GM19025 (cell line): ENCODE measurements at regions not wholly inside any gene's neighbourhood (a gene's known extent, or its start where the extent isn't known, plus 50 kb on each side); places are given as distances from the start of the nearest gene placed in this dataset.

Experiments used
- ATAC-seq: cut with Tn5 transposase; IDR thresholded peaks from one replicate; pipeline ENCODE4 v1.9.1; 2021; ENCODE audit warnings: mild to moderate bottlenecking, low read depth, moderate library complexity; ENCODE audit not compliant: unreplicated experiment

DNA sequence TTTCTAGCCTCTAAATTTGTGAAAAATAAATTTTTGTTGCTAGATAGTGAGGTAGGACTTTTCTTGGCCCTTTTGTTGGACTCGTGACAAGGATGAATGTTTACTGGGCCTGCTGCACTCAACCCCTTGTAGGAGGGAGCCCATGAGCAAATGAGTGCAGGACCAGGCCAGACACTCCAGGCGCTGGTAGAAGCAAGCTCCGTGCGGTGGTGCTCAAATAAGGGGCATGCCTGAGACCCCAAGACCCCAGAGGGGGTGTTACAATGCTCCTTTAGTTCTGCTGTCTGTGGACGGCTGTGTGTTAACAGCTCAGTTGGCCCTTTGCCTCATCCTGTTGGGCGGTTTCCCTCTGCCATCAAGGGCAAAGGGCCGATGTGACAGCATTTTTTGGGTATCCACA is 1195.3 kb upstream of the PHF14 start:
- no peak for ATAC-seq

DNA sequence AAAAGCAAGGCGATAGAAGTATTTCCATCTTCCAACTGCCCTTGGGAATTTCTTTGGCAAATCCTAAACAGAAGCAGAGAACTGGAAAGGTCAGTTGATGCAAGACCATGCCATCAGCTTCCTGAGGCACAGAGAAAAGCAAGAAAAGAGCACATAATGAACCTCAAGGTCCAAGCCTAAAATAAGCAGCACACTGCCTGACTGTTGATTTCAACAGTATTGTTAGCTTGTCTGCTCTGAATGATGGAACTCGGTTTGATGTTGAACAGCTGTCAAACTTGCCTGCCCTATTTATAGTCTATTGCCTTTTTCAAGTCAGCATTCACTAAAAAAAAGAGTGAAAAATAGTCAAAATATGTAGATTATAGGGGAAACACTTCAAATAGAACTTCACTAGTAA is 1192.0 kb upstream of the PHF14 start:
- no peak for ATAC-seq

DNA sequence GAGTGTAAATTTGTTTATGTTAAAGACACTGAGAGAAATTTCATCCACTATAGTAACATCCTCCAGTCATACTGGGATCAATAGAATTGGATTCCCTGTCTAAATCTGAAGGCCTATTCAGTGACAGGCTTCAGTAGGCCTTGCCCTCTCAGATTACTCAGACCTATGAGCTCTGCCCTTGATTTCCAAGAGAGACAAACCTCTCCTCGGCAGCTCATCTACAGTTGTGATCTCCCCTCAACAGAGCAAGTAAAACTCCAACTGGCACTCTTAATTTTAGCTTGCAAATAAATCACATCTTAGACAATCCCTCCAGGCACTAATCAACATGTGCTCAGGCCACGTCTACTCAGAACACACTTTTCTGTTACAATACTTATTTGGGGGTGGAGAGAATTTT is 1191.4 kb upstream of the PHF14 start:
- no peak for ATAC-seq

DNA sequence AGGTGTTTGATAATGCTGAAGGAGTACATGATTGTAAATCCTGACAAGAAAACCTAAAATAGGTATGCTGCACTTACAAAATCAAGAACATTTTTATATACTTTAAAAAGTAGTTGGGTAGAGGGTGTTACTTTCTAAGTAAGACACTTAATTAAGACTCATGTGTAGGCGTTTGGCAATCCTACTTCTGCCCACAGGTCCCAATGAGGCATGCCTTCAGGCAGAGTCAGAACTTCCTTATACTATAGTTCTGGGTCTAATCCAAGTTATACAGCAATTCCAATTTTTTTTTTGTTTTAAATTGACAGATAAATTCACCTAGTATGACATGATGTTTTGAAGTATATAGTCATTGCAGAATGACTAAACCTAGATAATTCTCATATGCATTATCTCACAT is 1188.5 kb upstream of the PHF14 start:
- no peak for ATAC-seq

DNA sequence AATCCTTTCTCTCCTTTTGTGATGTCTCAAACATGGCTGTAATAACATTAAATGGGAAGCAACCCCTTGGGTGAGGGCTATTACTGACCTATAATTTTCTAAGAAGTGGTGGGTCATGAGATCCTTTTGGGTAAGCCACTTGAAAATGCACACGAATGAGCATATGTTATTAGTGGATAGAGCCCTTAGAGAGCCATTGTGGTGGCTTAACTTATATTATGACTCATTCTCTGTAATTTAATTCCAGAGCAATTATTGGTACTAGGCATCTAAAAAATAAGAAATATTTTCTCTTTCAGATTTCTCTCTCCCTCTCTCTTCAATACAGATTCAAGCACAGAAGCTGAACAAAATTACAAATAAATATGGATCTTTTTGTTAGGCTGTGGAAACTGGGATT is 1177.4 kb upstream of the PHF14 start:
- ATAC-seq = no peak

DNA sequence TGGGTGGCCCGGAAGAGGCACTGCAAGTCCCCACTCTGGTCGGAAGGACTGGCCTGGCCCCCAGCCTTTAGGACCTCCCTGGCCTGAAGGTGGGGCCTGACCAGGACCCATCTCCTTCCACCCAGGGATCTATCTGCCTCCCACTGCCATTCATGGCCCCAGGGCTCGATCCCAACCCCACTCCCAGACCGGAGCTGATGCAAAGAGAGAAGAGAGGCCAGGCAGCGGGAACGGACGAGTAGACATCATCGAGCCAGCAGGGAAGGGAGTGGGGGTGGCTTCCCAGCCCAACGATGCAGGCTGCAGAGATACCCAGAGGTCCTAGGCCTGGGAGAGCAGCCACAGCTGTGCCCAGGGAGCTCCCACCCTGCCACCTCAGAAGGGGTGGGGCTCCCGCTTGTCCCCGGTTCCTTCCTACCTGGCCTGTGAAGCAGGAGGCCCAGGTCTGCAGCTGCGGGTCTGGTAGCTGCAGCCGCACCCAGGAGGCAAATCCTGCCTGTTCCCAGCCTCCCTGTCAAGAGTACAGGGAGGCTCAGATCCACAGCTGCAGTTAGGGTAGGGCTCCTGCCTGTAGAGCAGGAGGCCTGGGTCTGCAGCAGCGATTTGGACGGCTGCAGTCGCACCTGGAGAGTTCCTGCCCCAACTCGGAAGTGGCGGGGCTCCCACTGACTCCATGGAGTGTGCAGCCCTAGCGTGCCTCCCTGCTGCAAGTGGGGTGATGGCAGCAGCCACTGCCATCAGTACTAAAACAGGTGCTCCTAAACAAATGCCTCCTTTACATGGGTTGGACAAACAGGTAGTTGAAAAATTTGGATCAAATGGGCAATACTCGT is 1151.0 kb upstream of the PHF14 start:
- ATAC-seq = no peak

DNA sequence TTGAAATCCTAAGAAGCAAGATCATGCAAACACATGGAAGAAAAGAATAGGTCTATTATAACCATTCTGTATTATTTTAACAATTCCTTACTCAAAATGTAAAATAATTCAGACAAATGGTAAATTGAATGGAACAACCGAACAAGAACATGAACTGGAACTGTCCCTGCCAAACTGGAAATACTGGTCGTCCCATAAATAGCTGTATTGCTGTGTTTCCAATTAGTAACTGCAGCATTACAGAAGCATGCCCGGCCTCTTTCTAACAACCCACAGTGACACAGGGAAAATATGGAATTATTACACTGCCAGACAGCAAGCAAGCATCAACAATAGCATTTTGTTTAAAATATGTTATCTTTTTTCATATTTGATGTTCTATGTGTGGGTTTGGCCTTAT is 1138.5 kb upstream of the PHF14 start:
- no peak for ATAC-seq

DNA sequence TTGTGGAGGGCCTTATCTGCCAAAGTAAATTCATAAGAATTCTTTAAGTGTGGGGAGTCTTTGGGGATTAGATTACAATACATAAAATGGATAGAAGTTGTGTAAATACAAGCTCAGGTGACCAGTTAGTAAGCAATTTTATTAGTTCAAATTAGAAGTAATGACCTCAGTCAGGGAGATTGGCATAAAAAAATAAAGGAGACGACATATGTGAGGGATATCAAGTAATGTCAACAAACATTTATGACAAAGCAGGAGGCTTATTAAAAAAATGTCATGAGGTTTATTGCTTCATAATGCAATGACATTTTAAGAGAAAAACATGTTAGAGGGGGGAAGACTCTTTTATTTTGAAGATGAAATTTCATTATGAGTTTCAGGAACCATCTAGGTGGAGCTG is 1137.0 kb upstream of the PHF14 start:
- ATAC-seq = no peak

DNA sequence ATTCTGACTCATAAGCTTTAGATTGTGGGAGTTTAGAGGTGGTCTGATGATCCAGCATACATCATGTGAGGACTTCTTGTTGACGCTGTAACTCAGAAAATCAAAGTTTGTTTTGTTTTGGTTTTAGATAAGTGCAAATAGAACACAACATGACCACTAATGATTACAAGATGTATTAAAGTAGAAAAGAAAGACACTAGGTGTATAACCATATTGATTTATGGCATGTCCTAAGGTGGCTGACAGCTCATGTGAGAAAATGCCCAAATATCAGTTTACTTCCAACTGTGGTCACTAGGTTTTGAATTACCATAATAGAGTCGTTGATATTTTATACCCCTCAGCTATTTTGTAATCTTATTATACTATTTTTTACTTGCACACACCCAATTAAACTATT is 1131.4 kb upstream of the PHF14 start:
- no peak for ATAC-seq

DNA sequence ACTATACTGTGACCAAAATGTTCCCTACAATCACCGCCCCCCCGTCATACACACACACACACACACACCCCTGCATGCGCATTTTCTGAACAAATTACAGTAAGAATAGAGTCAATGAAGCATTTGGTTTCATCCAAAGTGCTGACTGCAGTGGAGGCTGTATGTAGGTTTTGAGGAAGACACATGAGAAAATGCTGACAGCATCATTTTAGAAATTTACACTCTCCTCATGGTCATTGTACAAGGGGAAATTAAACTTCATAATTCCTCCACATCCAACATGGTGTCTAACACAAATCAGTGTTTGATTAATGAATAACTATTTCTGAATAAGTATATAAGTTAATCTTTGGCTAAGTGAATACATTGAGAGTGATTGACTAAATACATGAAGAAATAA is 1126.8 kb upstream of the PHF14 start:
- ATAC-seq = no peak

DNA sequence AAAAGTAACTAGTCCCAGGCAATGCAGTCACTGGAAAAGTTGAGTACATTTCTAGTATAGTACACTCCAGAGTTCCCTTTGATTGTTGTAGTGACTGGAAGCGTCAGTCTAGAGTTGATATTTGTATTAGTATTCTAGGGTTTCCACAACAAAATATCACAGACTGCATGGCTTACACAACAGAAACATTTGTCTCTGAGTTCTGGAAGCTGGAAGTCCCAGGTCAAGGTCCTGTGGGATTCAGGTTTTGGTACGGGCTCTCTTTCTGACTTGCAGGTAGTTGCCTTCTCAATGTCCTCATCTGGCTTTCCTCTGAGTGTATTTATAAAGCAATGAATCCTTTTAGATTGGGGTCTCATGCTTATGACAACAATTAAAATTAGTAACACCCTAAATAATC is 1119.1 kb upstream of the PHF14 start:
- no peak for ATAC-seq

DNA sequence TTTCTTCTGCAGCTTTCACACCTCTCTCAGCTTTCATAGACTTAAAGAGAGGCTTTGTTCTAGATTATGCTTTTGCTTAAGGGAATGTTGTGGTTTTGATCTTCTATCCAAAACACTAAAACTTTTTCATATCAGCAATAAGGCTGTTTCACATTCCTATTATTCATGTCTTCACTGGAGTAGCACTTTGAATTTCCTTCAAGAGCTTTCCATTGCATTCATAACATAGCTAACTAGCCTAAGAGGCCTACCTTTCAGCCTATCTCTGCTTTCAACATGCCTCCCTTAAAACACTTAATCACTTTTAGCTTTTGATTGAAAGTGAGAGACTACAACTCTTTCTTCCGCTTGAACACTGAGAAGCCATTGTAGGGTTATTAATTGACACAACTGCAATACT is 1117.0 kb upstream of the PHF14 start:
- ATAC-seq = no peak

DNA sequence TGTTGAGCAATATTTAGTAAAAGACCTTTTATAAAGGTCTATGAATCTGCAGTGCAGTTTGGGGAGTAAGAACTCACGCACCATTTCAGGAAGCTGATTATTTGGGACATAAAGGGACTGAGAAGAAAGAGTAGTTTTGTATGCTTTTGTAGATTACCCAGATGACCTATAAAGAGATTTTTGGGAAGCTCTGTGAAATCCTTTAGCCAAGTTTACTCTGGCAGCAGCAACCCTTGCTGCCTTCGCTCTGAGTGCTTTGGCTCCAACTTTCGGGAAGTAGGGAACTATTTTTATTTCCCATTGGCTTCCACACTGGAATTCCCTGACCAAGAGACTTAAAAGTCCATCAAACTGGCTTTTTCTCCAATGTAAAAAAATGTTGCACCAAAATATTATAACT is 1110.1 kb upstream of the PHF14 start:
- no peak for ATAC-seq

DNA sequence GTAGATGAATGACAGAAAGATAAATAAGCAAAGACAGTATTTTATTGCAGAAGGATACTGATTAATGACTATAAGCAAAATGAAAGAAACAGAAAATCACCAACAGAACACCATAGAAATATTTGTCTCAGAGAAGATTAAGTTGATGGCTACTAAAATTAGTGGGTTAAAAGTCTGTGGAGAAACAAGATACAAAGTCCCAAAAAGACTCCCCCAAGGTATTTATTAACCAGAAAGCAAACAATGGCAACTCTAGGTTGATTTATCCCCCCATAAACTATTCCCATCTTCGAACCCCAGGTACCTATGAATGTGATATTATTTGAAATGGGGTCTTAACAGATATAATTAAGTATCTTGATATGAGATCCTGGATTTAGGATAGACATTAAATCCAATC is 1104.5 kb upstream of the PHF14 start:
- no peak for ATAC-seq

DNA sequence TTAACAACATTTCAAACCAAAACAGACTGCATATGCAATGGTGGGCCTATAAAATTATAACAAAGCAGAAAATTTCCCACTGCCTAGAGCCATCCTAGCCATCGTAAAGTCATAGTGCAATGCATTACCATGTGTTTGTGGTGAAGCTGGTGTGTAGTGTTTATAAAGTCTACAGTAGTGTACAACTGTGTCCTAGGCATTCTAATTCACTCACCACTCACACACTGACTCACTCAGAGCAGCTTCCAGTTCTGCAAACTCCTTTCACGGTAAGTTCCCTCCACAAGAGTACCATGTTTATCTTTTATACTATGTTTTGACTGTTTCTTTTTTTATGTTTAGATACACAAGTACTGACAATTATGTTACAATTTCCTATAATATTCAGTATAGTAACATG is 1104.1 kb upstream of the PHF14 start:
- ATAC-seq = no peak

DNA sequence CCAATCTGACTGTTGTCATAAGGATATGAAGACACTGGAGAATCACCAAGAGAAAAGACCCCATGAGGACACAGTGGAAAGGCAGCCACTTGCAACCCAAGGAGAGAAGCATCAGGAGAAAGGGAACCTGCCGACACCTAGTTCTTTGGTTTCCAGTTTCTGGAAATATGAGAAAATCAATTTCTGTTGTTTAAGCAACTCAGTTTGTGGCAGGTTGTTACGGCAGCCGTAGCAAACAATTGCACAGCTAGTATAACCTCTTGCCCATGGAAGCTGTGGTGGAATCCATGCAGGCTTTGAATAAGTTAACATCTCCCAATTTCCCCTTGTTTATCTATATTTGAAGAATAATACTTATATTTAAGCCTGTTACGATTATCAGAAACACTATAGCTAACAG is 1103.0 kb upstream of the PHF14 start:
- ATAC-seq = no peak

DNA sequence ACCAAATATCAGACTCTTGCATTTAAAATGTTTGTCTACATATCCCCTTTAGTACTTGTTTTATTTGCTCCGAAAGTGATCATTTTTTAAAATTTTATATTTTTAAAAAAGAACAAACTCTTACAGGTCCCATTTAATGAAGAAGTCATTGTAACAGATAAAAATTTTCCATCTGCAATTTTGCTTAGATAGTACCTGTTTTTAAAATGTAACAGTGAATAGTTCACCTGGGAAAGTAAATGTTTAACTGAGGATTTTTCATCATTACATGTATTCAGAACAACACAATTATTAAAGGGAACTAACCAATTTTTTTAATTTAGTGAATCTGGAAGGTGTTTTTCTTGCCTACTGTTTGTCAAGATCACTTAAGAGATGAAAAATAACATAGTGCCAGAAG is 1099.5 kb upstream of the PHF14 start:
- no peak for ATAC-seq

DNA sequence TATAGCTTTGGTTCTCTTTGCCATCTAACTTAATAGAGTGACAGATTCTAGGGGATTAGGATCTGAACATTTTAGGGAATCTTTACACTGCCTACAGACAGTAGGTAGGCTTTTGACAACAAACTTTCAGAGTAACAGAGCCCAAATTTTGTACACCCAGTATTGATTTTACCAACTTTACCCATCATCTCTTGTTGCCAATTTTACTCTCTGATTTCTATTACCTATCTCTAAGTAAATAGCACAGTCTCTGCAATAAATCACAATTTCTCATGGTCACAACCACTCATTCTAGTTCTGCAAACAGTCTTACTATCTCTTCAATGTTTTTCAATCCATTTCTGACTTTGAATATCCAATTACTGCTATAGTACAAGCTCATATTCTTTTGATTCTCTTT is 1097.6 kb upstream of the PHF14 start:
- no peak for ATAC-seq

DNA sequence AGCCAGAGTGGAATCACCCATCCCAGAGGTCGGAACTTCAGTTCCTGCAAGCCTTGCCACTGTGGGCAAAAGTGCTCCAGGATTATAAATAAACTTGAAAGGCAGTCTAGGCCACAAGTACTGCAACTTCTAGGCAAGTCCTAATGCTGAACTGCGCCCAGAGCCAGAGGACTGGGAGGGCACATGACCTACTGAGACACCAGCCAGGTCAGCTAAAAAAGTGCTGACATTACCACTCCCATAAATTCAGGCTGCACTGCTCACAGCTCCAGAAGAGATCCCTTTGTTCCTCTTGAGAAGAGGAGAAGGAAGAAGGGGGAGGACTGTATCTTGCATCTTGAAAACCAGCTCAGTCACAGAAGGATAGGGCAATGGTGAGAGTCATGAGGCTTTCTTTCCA is 1084.1 kb upstream of the PHF14 start:
- ATAC-seq = no peak

DNA sequence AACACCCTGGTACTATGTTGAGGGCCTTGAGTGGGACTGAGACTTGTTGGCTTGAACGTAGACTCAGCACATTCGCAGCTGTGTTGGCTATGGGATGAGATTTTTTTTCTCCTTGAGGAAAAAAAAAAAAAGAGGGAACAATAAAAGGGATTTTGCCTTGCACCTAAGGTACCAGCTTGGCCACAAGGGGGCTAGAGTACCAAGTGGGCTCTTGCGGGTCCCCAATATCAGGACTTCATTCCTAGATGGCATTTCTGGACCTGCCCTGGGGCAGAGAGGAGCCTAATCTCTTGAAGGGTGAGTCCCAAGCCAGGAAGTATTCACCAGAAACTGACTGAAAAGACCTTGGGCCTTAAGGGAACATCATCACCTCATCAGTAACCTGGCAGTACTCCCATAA is 1083.6 kb upstream of the PHF14 start:
- no peak for ATAC-seq

DNA sequence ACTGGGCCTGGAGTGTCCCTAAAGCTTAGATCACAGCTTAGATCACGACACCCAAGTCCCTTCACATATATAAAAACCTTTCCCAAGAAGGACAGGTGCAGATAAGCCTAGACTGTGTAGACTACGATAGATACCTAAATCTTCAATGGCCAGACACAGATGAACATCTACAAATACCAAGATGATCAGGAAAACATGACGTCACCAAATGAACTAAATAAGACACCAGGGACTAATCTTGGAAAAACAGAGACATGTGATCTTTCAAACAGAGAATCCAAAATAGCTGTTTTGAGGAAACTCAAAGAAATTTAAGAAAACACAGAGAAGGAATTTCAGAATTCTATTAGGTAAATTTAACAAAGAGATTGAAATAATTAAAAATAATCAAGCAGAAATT is 1082.6 kb upstream of the PHF14 start:
- ATAC-seq = no peak

DNA sequence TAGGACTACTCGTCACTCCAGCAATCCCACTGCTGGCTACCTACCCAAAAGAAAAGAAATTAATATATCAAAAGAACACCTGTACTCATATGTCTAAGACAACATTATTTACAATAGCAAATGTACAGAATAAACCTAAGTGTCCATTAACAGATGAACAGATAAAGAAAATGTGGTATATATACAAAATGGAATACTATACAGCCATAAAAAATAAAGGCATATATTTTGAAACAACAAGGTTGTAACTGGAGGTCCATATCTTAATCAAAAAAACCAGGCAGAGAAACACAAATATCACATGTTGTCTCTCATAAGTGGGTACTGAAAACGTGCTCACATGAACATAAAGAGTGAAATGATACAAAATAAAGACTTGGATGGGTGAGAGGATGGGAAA is 1073.3 kb upstream of the PHF14 start:
- no peak for ATAC-seq

DNA sequence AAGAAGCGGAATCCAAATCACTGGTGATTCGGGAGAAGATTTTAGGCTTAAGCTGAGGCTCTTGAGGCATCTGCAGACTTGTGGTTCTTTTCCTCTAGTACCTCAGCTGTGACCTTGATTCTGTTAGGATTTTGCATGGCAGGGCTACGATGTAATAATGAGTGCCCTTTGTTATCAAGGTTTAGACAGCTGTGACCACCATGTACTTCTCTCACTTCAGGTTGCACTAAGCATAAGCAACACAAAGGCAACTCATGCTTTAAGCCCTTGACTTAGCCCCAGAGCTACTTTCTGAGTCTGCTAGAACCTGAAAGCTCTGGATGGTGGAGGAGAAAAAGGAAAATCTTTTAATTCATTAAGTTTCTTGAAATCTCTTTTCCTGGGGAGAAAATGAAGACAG is 1052.3 kb upstream of the PHF14 start:
- ATAC-seq = no peak
